Loucy (cell line): ENCODE measurements at regions not wholly inside any gene's neighbourhood (a gene's known extent, or its start where the extent isn't known, plus 50 kb on each side); places are given as distances from the start of the nearest gene placed in this dataset.

Experiments
- EZH2phosphoT487 ChIP-seq: fragments of 200-600 bp; IDR thresholded peaks from 2 replicates; pipeline ENCODE4 v1.6.1; 2018; ENCODE audit warnings: antibody characterized with exemption, mild to moderate bottlenecking, moderate library complexity, borderline replicate concordance
- TF ChIP-seq, protein P1 (sequence below): fragments of 200-600 bp; sonication (generic); conservative IDR thresholded peaks from 2 replicates; pipeline ENCODE4 v1.5.1; 2014; ENCODE audit warnings: mild to moderate bottlenecking, antibody characterized with exemption, low read length

DNA sequence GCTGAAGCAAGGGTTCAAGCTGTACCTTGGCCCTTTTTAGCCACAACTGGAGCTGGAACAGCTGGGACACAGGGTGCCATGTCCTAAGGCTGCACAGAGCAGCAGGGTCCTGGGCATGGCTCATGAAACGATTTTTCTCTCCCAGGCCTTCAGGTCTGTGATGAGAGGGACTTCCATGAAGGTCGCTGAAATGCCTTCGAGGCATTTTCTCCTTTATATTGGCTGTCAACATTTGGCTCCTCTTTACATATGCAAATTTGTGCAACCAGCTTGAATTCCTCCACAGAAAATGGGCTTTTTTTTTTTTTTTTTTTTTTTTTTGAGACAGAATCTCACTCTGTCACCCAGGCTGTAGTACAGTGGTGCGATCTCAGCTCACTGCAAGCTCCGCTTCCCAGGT is 430.8 kb downstream of the PCDH11X start:
- TF ChIP-seq, protein P1, sequence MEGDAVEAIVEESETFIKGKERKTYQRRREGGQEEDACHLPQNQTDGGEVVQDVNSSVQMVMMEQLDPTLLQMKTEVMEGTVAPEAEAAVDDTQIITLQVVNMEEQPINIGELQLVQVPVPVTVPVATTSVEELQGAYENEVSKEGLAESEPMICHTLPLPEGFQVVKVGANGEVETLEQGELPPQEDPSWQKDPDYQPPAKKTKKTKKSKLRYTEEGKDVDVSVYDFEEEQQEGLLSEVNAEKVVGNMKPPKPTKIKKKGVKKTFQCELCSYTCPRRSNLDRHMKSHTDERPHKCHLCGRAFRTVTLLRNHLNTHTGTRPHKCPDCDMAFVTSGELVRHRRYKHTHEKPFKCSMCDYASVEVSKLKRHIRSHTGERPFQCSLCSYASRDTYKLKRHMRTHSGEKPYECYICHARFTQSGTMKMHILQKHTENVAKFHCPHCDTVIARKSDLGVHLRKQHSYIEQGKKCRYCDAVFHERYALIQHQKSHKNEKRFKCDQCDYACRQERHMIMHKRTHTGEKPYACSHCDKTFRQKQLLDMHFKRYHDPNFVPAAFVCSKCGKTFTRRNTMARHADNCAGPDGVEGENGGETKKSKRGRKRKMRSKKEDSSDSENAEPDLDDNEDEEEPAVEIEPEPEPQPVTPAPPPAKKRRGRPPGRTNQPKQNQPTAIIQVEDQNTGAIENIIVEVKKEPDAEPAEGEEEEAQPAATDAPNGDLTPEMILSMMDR, result no peak
- no peak for TF ChIP-seq EZH2phosphoT487
